ENCODE measurements at regions not wholly inside any gene's neighbourhood (a gene's known extent, or its start where the extent isn't known, plus 50 kb on each side); places are given as distances from the start of the nearest gene placed in this dataset.

DNA sequence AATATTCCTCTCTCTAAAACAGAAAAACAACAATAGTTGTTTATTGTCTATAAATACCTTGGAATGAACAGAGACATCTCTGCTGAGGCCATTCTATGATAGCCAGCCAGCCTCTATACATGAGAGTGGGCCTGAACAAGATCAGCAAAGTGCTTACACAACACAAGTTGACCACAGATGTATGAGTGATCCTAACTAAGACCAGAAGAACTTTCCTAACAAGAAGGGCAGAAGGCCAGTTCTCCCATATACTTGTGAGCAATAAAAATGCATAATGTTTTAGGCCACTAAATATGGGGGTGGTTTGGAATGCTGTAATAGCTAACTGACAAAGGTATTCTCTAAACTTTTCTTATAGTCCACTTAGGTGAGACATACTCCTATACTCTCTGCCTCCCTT is 345.7 kb downstream of the SPATA31D1 start:
- TF ChIP-seq CTCF (IDR thresholded peaks at IDR 0.05) = no peak
- no peak for TF ChIP-seq POLR2A (IDR thresholded peaks at IDR 0.05)
- no peak for TF ChIP-seq POLR2AphosphoS5 (IDR thresholded peaks at IDR 0.05)
- TF ChIP-seq EP300 (IDR thresholded peaks at IDR 0.05; ENCODE audit: low read depth) = no peak

Data from transverse colon (tissue), 4 donors.